A549 (cell line): ENCODE measurements at regions not wholly inside any gene's neighbourhood (a gene's known extent, or its start where the extent isn't known, plus 50 kb on each side); places are given as distances from the start of the nearest gene placed in this dataset.

ENCODE experiments used
- CBX8 ChIP-seq: fragments of 200-600 bp; sonication (generic); IDR thresholded peaks from 2 replicates; pipeline ENCODE4 v1.6.1; 2016
- CHD2 ChIP-seq: fragments of 150-350 bp; IDR thresholded peaks from 2 replicates; pipeline ENCODE4 v1.6.1; 2014; ENCODE audit warnings: low read length; ENCODE audit not compliant: partially characterized antibody
- CTCF ChIP-seq: fragments of >200 bp; sonication (Bioruptor Twin); formaldehyde crosslinking; IDR thresholded peaks from 3 replicates; pipeline ENCODE4 v1.5.1; 2016
- EP300 ChIP-seq, 2 experiments: fragments of >200 bp; sonication (Bioruptor Twin); formaldehyde crosslinking; IDR thresholded peaks; 2 replicates in 1 of 2; 3 replicates in 1 of 2; pipeline ENCODE4 v1.6.1; 2016 to 2017
- ESRRA ChIP-seq: fragments of 150-350 bp; IDR thresholded peaks from 2 replicates; pipeline ENCODE4 v1.6.1; 2014; ENCODE audit warnings: mild to moderate bottlenecking, low read length, borderline replicate concordance
- JUN ChIP-seq, 2 experiments: fragments of >200 bp; sonication (Bioruptor Twin); formaldehyde crosslinking; IDR thresholded peaks; 2 replicates in 1 of 2; 3 replicates in 1 of 2; pipeline ENCODE4 v1.6.1; 2016 to 2017
- KDM1A ChIP-seq: fragments of 200-600 bp; sonication (generic); IDR thresholded peaks from 2 replicates; pipeline ENCODE4 v1.6.1; 2016; ENCODE audit warnings: low read depth, mild to moderate bottlenecking
- MAFK ChIP-seq: fragments of 450-650 bp; IDR thresholded peaks from 2 replicates; pipeline ENCODE4 v1.6.1; 2014; ENCODE audit not compliant: partially characterized antibody
- NFE2L2 ChIP-seq: fragments of 150-350 bp; conservative IDR thresholded peaks from 2 replicates; pipeline ENCODE4 v1.6.1; 2014; ENCODE audit warnings: low read length
- NR3C1 ChIP-seq: fragments of >200 bp; sonication (Bioruptor Twin); formaldehyde crosslinking; IDR thresholded peaks from 3 replicates; pipeline ENCODE4 v1.6.1; 2017
- POLR2A ChIP-seq: IDR thresholded peaks from 2 replicates; pipeline ENCODE4 v1.6.1; 2012; ENCODE audit warnings: mild to moderate bottlenecking, low read length

DNA sequence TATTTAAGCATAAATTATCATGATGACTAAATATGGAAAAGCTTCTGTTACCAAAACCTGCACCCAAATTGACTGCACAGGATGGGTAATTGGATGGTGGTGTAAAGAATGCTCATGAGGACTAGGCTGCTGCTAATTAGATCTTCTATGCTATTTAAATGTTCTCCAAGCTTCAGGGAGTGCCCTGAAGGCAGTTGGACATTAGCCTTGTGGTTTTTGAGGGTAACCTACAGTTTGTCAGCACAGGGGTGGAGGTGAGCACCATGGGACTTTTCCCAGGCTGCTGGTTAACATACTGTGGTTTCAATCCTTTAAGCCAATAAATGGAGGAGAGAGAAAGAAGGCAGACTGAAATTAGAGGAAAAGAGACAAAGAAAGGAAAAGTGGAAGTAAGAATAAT, 145.0 kb downstream of the WIF1 start:
- TF ChIP-seq JUN (IDR thresholded peaks at IDR 0.05) = no peak
- TF ChIP-seq CHD2 = no peak
- TF ChIP-seq CBX8 = no peak
- TF ChIP-seq EP300 (IDR thresholded peaks at IDR 0.05) = no peak
- TF ChIP-seq NFE2L2 = no peak
- TF ChIP-seq MAFK = no peak
- no peak for TF ChIP-seq POLR2A
- TF ChIP-seq ESRRA = no peak
- TF ChIP-seq KDM1A = no peak
- TF ChIP-seq CTCF = no peak
- no peak for TF ChIP-seq NR3C1
